Panc1 (cell line): ENCODE measurements at regions not wholly inside any gene's neighbourhood (a gene's known extent, or its start where the extent isn't known, plus 50 kb on each side); places are given as distances from the start of the nearest gene placed in this dataset.

Experiments used
- ATAC-seq: fragments of 200-7000 bp; cut with Tn5 transposase; 2 replicates; pipeline ENCODE4 v1.9.1; 2020; ENCODE audit warnings: mild to moderate bottlenecking, moderate library complexity
- BruUV-seq: library from RNA; stranded (reverse); fragments of 400-500 nt; replicated peaks from 2 replicates; lab custom pipeline; 2021; lab: Mats Ljungman, UMichigan
- CTCF ChIA-PET: fragments of 300-600 bp; sonication (Branson Sonifier 250); formaldehyde crosslinking; loops from one replicate; lab custom pipeline; 2022; ENCODE audit warnings: antibody characterized with exemption; lab: Charles Lee
- POLR2A ChIA-PET: fragments of 300-600 bp; sonication (Branson Sonifier 250); formaldehyde crosslinking; loops from one replicate; lab custom pipeline; 2022; ENCODE audit warnings: antibody characterized with exemption; lab: Charles Lee
- DNase-seq: peaks from one replicate; pipeline ENCODE4 v3.0.0-alpha.2; 2010; ENCODE audit warnings: low read depth, low spot score
- H3K27ac ChIP-seq: 2 replicates; pipeline ENCODE4 v1.5.1; 2011; ENCODE audit warnings: mild to moderate bottlenecking, low read length, inconsistent platforms
- H3K27me3 ChIP-seq: fragments of 200-500 bp; sonication (Bioruptor generic); 2 replicates; pipeline ENCODE4 v1.6.0; 2014; ENCODE audit warnings: low read length, inconsistent platforms; ENCODE audit not compliant: control insufficient read depth, insufficient read depth
- H3K36me3 ChIP-seq: fragments of 200-500 bp; sonication (Bioruptor generic); 2 replicates; pipeline ENCODE4 v1.5.1; 2014; ENCODE audit warnings: inconsistent platforms, mild to moderate bottlenecking, low read length, moderate library complexity; ENCODE audit not compliant: control insufficient read depth, insufficient read depth
- H3K4me1 ChIP-seq: 2 replicates; pipeline ENCODE4 v1.5.1; 2011; ENCODE audit warnings: inconsistent platforms, mild to moderate bottlenecking, low read length, moderate library complexity; ENCODE audit not compliant: control insufficient read depth, insufficient read depth
- H3K4me3 ChIP-seq, 2 experiments: 2 replicates each; pipeline ENCODE4 v1.5.1; 2011 to 2012; ENCODE audit warnings: low read depth in 2 of 2, low read length in 2 of 2, mild to moderate bottlenecking in 2 of 2, inconsistent platforms in 1 of 2, moderate library complexity in 1 of 2
- H3K9me3 ChIP-seq: fragments of 200-500 bp; sonication (Bioruptor generic); 2 replicates; pipeline ENCODE4 v1.5.1; 2014; ENCODE audit warnings: low read depth, mild to moderate bottlenecking, inconsistent platforms, low read length, moderate library complexity; ENCODE audit not compliant: control insufficient read depth, insufficient read depth
- POLR2AphosphoS5 ChIP-seq: IDR thresholded peaks from 2 replicates; pipeline ENCODE4 v1.6.1; 2012; ENCODE audit warnings: mild to moderate bottlenecking, low read depth, low read length, moderate library complexity
- SIN3A ChIP-seq: IDR thresholded peaks from 2 replicates; pipeline ENCODE4 v1.6.1; 2012; ENCODE audit warnings: low read depth, mild to moderate bottlenecking, low read length, moderate library complexity, borderline replicate concordance; ENCODE audit not compliant: insufficient read depth
- TCF7L2 ChIP-seq: IDR thresholded peaks from 2 replicates; pipeline ENCODE4 v1.6.1; 2011; ENCODE audit warnings: mild to moderate bottlenecking, low read depth, low read length, inconsistent platforms
- in situ Hi-C: cut with HindIII; loops from 2 replicates; pipeline ENCODE4 v1.10.0; 2016; ENCODE audit warnings: low sequenced_read_pairs, low pct_unique_long_range_greater_than_20kb
- intact Hi-C: fragments of 100-400 bp; cut with micrococcal nuclease; formaldehyde crosslinking; loops from one replicate; pipeline ENCODE4 v1.10.0; 2022; ENCODE audit not compliant: unreplicated experiment
- TF ChIP-seq, protein P1 (sequence below): fragments of 450-650 bp; IDR thresholded peaks from 2 replicates; pipeline ENCODE4 v1.5.1; 2017; ENCODE audit warnings: mild to moderate bottlenecking
- TF ChIP-seq, protein P2 (sequence below), 2 experiments: IDR thresholded peaks; 2 replicates each; pipeline ENCODE4 v1.6.1; 2011 to 2012; ENCODE audit warnings: low read depth in 2 of 2, control low read depth in 1 of 2, low read length in 1 of 2, mild to moderate bottlenecking in 1 of 2, moderate library complexity in 1 of 2; ENCODE audit not compliant: insufficient read depth in 1 of 2

- BruUV-seq: no TSS peak
- POLR2A ChIA-PET: no interaction called here
- ATAC-seq (no peak), DNase-seq (no peak)
- intact Hi-C loops (no loop called here), in situ Hi-C loops (no loop called here)
- CTCF ChIA-PET: no interaction called here
- Histone ChIP-seq H3K9me3 (no peaks in the 10 kb centered on the region), H3K36me3 (no peaks in the 10 kb centered on the region), H3K4me3 (no peak overlapping the region), H3K4me1 (no peaks in the 10 kb centered on the region), H3K27ac (no peak overlapping the region), H3K27me3 (no peaks in the 10 kb centered on the region)
- no peak for TF ChIP-seq SIN3A
- no peak for TF ChIP-seq POLR2AphosphoS5
- TF ChIP-seq, protein P1, sequence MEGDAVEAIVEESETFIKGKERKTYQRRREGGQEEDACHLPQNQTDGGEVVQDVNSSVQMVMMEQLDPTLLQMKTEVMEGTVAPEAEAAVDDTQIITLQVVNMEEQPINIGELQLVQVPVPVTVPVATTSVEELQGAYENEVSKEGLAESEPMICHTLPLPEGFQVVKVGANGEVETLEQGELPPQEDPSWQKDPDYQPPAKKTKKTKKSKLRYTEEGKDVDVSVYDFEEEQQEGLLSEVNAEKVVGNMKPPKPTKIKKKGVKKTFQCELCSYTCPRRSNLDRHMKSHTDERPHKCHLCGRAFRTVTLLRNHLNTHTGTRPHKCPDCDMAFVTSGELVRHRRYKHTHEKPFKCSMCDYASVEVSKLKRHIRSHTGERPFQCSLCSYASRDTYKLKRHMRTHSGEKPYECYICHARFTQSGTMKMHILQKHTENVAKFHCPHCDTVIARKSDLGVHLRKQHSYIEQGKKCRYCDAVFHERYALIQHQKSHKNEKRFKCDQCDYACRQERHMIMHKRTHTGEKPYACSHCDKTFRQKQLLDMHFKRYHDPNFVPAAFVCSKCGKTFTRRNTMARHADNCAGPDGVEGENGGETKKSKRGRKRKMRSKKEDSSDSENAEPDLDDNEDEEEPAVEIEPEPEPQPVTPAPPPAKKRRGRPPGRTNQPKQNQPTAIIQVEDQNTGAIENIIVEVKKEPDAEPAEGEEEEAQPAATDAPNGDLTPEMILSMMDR: no peak
- TF ChIP-seq, protein P2, sequence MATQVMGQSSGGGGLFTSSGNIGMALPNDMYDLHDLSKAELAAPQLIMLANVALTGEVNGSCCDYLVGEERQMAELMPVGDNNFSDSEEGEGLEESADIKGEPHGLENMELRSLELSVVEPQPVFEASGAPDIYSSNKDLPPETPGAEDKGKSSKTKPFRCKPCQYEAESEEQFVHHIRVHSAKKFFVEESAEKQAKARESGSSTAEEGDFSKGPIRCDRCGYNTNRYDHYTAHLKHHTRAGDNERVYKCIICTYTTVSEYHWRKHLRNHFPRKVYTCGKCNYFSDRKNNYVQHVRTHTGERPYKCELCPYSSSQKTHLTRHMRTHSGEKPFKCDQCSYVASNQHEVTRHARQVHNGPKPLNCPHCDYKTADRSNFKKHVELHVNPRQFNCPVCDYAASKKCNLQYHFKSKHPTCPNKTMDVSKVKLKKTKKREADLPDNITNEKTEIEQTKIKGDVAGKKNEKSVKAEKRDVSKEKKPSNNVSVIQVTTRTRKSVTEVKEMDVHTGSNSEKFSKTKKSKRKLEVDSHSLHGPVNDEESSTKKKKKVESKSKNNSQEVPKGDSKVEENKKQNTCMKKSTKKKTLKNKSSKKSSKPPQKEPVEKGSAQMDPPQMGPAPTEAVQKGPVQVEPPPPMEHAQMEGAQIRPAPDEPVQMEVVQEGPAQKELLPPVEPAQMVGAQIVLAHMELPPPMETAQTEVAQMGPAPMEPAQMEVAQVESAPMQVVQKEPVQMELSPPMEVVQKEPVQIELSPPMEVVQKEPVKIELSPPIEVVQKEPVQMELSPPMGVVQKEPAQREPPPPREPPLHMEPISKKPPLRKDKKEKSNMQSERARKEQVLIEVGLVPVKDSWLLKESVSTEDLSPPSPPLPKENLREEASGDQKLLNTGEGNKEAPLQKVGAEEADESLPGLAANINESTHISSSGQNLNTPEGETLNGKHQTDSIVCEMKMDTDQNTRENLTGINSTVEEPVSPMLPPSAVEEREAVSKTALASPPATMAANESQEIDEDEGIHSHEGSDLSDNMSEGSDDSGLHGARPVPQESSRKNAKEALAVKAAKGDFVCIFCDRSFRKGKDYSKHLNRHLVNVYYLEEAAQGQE (IDR thresholded peaks at IDR 0.05; ENCODE audit: insufficient read depth in 1 of 2, low read depth in 2 of 2, low read length in 1 of 2): no peak
- TF ChIP-seq TCF7L2: no peak
Measured at GRCh38 chr1:76754730-76755129, 112.5 kb upstream of the ST6GALNAC5 start.

DNA sequence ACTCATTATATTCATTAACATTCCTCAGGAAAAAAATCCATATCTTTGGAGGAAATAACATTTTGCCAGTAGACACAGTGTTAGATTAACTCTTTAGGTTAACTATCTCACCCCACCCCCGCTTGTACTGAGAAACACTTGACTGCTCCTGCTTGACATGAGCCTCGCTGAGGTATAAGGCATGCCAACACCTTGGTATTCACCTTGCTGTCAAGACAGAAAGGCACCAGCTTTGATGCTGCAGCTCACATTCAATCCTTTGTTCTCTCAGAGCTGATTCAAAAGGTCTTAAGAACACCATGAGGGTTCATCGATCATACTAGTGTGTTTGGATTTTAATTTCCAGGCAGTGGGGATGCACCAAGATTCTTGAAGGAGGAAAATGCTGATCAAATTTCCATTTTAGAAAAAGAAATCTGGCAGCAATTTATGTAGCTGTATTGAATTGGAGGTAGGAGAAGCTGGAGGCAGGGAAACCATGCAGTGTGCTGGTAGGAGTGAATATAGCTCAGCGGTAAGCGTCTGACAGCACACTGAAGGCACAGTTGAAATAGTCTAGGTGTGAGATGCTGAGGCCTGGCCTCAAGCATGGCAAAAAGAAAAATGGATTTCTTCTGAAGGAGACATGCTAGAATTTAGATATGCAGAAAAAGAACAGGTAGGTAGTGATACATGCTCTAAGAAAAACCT, 108.0 kb upstream of the ST6GALNAC5 start:
- ATAC-seq: no peak
- H3K27ac ChIP-seq: no peak overlapping the region
- H3K4me1 ChIP-seq: no peaks in the 10 kb centered on the region
- CTCF ChIA-PET: no interaction called here
- TF ChIP-seq, protein P2 (IDR thresholded peaks at IDR 0.05; ENCODE audit: insufficient read depth in 1 of 2, low read depth in 2 of 2, low read length in 1 of 2): no peak
- no peak for TF ChIP-seq POLR2AphosphoS5
- in situ Hi-C loops: no loop called here
- no peaks in the 10 kb centered on the region for H3K27me3 ChIP-seq
- POLR2A ChIA-PET: no interaction called here
- intact Hi-C loops: no loop called here
- no TSS peak for BruUV-seq
- DNase-seq: no peak
- no peaks in the 10 kb centered on the region for H3K36me3 ChIP-seq
- no peak overlapping the region for H3K4me3 ChIP-seq
- H3K9me3 ChIP-seq: no peaks in the 10 kb centered on the region
